ENCODE measurements at regions not wholly inside any gene's neighbourhood (a gene's known extent, or its start where the extent isn't known, plus 50 kb on each side); places are given as distances from the start of the nearest gene placed in this dataset.

GRCh38 chr21:31556662-31557061, 102.8 kb upstream of the SOD1 start:
- TF ChIP-seq, protein P1, sequence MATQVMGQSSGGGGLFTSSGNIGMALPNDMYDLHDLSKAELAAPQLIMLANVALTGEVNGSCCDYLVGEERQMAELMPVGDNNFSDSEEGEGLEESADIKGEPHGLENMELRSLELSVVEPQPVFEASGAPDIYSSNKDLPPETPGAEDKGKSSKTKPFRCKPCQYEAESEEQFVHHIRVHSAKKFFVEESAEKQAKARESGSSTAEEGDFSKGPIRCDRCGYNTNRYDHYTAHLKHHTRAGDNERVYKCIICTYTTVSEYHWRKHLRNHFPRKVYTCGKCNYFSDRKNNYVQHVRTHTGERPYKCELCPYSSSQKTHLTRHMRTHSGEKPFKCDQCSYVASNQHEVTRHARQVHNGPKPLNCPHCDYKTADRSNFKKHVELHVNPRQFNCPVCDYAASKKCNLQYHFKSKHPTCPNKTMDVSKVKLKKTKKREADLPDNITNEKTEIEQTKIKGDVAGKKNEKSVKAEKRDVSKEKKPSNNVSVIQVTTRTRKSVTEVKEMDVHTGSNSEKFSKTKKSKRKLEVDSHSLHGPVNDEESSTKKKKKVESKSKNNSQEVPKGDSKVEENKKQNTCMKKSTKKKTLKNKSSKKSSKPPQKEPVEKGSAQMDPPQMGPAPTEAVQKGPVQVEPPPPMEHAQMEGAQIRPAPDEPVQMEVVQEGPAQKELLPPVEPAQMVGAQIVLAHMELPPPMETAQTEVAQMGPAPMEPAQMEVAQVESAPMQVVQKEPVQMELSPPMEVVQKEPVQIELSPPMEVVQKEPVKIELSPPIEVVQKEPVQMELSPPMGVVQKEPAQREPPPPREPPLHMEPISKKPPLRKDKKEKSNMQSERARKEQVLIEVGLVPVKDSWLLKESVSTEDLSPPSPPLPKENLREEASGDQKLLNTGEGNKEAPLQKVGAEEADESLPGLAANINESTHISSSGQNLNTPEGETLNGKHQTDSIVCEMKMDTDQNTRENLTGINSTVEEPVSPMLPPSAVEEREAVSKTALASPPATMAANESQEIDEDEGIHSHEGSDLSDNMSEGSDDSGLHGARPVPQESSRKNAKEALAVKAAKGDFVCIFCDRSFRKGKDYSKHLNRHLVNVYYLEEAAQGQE (IDR thresholded peaks at IDR 0.05; ENCODE audit: borderline replicate concordance) = no peak
- TF ChIP-seq POLR2AphosphoS5 (IDR thresholded peaks at IDR 0.05) (no peak), TAF1 (IDR thresholded peaks at IDR 0.05; ENCODE audit: low read depth) (no peak), EP300 (conservative IDR thresholded peaks at IDR 0.05; ENCODE audit: poor library complexity, severe bottlenecking) (no peak), SMC3 (conservative IDR thresholded peaks at IDR 0.05; ENCODE audit: poor library complexity) (no peak), RAD21 (conservative IDR thresholded peaks at IDR 0.05) (no peak), EZH2 (IDR thresholded peaks at IDR 0.05; ENCODE audit: borderline replicate concordance, insufficient read depth, low read length, poor library complexity, severe bottlenecking) (no peak)
- TF ChIP-seq, protein P2, sequence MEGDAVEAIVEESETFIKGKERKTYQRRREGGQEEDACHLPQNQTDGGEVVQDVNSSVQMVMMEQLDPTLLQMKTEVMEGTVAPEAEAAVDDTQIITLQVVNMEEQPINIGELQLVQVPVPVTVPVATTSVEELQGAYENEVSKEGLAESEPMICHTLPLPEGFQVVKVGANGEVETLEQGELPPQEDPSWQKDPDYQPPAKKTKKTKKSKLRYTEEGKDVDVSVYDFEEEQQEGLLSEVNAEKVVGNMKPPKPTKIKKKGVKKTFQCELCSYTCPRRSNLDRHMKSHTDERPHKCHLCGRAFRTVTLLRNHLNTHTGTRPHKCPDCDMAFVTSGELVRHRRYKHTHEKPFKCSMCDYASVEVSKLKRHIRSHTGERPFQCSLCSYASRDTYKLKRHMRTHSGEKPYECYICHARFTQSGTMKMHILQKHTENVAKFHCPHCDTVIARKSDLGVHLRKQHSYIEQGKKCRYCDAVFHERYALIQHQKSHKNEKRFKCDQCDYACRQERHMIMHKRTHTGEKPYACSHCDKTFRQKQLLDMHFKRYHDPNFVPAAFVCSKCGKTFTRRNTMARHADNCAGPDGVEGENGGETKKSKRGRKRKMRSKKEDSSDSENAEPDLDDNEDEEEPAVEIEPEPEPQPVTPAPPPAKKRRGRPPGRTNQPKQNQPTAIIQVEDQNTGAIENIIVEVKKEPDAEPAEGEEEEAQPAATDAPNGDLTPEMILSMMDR (IDR thresholded peaks at IDR 0.05; ENCODE audit: poor library complexity, severe bottlenecking) = no peak

Measured in neural cell (in vitro differentiated cells).